ENCODE measurements at regions not wholly inside any gene's neighbourhood (a gene's known extent, or its start where the extent isn't known, plus 50 kb on each side); places are given as distances from the start of the nearest gene placed in this dataset.

DNA sequence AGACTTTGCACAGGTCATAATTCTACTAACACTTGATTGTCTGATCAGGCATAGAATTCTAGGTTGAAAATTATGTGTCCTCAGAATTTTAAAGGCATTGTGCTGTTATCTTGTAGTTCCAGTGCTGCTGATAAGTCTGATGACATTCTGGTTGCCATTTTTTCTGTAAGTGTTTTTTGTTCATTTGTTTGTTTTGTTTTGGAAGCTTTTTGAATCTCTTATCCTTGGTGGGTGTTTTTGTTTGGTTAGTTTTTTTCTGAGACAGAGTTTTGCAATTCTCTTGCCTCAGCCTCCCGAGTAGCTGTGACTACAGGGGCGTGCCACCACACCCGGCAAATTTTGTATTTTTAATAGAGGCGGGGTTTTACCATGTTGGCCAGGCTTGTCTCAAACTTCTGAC is 178.9 kb downstream of the CCDC71L start:
- H3K4me3 Mint-ChIP-seq: no peak overlapping the region
- no peak overlapping the region for H3K27ac Mint-ChIP-seq
- H3K36me3 Mint-ChIP-seq: no peaks in the 10 kb centered on the region
- DNase-seq (no peak), ATAC-seq (replicated peaks) (no peak)
- H3K4me1 Mint-ChIP-seq: peaks cover 16 to 27% of the 10 kb centered on the region in 2 donors
- no peaks in the 10 kb centered on the region for H3K9me3 Mint-ChIP-seq
- peaks cover 24 to 30% of the 10 kb centered on the region in 2 donors for H3K27me3 Mint-ChIP-seq

DNA sequence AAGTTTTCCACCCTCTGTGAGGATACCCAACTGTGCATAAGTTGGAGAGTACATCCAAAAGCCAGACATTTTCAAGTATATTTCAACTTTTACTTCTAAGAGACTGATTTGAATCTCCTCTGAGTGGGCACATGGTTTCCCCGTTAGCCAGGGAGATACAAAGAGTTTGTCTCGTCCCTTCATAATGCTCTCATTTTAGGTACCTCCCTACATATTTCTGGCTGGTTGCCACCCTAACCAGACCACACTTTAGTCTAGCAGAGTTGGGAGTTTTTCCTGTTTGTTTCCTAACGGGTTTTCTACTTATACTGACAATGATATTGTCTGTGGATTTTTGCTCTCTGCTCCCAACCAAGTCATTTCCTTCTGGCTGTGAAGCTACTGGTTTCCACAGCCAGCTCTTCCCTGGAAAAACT is 180.3 kb downstream of the CCDC71L start:
- no peak overlapping the region for H3K4me3 Mint-ChIP-seq
- no peak overlapping the region for H3K27ac Mint-ChIP-seq
- H3K36me3 Mint-ChIP-seq: no peaks in the 10 kb centered on the region

DNA sequence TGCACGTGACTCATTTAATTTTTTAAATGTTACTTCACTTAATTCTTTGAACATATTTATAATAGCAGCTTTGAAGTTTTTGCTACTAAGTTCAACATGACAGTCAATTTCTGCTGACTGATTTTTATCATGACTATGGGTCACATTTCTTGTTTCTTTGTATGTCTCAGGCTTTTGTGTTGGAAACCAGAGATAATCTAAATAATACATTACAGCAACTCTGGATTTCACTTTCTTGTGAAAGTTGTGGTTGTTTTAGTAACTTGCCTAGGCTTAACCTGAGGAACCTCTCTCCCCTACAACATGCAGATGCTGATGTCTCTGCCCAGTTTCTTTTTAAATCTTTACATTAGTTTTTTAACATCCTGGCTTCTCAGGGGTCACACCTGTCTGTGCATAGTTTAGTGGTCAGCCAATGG is 180.8 kb downstream of the CCDC71L start:
- H3K4me1 Mint-ChIP-seq: peaks cover 4 to 9% of the 10 kb centered on the region in 2 donors
- no peaks in the 10 kb centered on the region for H3K9me3 Mint-ChIP-seq
- no peak overlapping the region for H3K27ac Mint-ChIP-seq
- no peaks in the 10 kb centered on the region for H3K36me3 Mint-ChIP-seq
- H3K27me3 Mint-ChIP-seq: peaks cover 26 to 37% of the 10 kb centered on the region in 2 donors
- DNase-seq (no peak), ATAC-seq (replicated peaks) (peak; percentile 25 to 38)
- no peak overlapping the region for H3K4me3 Mint-ChIP-seq

More for the DNA sequence above, 180.3 kb downstream of the CCDC71L start:
- ATAC-seq (replicated peaks): no peak
- Mint-ChIP-seq H3K27me3 (peaks cover 24 to 32% of the 10 kb centered on the region in 2 donors), H3K9me3 (no peaks in the 10 kb centered on the region), H3K4me1 (peaks cover 9 to 13% of the 10 kb centered on the region in 2 donors)
- DNase-seq: no peak

DNA sequence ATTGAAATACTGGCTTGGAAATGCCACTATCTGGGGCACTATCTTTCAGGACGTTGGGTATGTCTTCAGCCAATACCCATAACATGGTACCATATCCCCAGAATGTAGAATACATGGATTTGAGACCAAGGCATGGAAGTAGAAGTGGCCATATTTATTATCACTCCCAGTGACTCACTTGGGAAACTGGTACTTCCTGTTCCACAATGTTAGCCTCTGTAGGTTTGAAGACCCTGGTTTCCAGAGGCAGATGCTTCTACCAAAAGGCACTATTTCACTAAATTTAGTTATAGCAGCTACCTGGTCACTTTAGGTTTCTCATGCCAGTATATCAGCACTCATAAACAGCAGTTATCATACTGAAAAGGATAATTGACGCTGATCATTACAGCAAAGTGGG is 184.2 kb downstream of the CCDC71L start:
- Mint-ChIP-seq H3K27ac (no peak overlapping the region), H3K9me3 (no peaks in the 10 kb centered on the region), H3K4me3 (no peak overlapping the region), H3K4me1 (no peaks in the 10 kb centered on the region), H3K36me3 (no peaks in the 10 kb centered on the region), H3K27me3 (peaks cover 19 to 36% of the 10 kb centered on the region in 2 donors)
- DNase-seq (no peak), ATAC-seq (replicated peaks) (no peak)

DNA sequence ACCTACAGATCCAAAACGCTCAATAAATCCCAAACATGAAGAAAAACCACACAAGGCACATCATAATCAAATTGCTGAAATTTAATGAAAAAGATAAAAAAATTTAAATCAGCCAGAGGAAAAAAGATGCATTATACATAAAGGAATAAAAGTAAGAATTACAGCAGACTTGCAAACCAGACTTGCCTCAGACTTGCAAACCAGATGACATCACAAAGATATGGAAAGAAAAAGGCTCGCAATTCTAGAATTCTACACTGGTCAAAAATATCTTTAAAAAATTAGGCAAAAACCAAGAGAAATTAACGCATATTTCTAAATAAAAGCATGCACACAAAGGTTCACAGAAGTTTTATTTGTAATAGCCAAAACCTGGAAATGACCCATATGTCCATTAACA is 188.0 kb upstream of the NAMPT start:
- Mint-ChIP-seq H3K4me1 (peaks cover 8% of the 10 kb centered on the region in 2 donors), H3K4me3 (no peak overlapping the region), H3K27me3 (peaks cover 14 to 30% of the 10 kb centered on the region in 2 donors), H3K9me3 (no peaks in the 10 kb centered on the region), H3K27ac (no peak overlapping the region), H3K36me3 (no peaks in the 10 kb centered on the region)
- ATAC-seq (replicated peaks) (no peak), DNase-seq (no peak)

DNA sequence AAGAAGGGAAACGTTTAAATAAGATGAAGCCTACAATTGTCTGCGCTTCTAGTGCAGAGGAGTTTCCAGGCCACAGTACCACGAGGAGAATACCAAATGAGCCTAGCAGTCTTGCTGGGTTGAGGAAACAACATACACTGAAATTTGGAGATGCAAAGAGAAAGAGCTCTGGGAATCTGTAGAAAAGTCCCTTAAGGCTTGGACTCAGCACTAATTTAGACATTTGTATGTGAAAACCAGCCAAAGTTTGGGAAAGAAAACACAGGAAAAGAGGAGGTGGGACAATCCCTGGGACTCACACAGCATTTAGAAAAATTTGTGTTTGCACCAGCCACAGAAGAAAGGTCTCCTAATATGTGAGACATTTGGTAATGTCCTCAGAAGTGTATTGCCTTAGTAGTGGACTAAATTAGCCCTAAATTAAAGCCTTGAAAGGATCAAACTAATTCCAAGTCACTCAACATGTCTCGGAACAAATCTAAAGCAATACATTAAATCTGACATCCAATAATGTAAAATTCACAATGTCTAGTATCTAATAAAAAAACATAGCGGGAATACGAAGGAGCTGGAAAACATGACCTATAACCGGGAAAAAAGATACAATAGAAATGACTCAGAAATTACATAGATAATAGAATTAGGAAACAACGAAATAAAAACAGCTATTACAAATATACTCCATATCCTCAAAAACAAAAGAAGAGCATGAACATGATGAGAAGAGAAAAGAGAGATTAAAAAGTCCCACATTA is 187.1 kb upstream of the NAMPT start:
- Mint-ChIP-seq H3K4me3 (no peak overlapping the region), H3K36me3 (no peaks in the 10 kb centered on the region), H3K27ac (no peak overlapping the region), H3K27me3 (peaks cover 14 to 30% of the 10 kb centered on the region in 2 donors), H3K4me1 (peaks cover 8% of the 10 kb centered on the region in 2 donors), H3K9me3 (no peaks in the 10 kb centered on the region)
- DNase-seq (no peak), ATAC-seq (replicated peaks) (no peak)

DNA sequence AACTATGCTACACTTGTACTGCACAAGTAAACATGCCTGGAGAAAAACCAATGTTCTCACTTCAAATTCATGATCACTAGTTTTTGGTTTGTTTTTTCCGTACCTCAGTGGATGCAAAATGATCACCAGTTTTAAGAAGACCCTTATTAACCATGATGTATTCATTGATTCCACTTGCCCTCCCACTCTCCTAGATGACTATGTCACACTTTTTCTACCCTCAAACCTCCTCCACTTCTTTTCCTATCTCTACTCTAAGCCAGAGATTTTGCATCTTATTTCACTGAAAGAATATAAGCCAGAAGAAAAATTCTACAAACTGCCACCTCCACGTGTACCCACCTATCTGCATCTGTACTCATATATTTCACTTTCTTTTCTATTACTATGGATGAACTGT is 186.2 kb upstream of the NAMPT start:
- ATAC-seq (replicated peaks) (no peak), DNase-seq (no peak)
- Mint-ChIP-seq H3K9me3 (no peaks in the 10 kb centered on the region), H3K27me3 (peaks cover 14 to 30% of the 10 kb centered on the region in 2 donors), H3K4me1 (peaks cover 8 to 10% of the 10 kb centered on the region in 2 donors), H3K27ac (no peak overlapping the region), H3K36me3 (no peaks in the 10 kb centered on the region), H3K4me3 (no peak overlapping the region)

DNA sequence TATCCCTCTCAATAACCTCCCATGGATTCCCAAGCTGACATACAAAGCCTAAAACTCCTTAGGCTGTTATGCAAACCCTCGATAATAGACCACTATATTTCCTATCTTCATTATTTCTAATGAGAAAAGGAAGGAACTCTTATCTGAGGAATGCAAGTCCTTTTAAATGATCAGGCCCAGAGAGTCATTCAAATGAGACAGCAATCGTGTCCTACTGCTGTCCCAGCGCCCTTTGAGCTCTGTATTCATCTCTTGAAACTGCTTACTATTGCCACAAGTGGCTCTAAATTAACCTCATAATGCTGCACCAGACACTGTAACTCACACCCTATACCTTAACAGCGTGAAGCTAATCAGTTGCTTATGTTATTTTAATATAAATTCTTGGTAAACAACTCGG is 182.1 kb upstream of the NAMPT start:
- no peak overlapping the region for H3K4me3 Mint-ChIP-seq
- H3K36me3 Mint-ChIP-seq: no peaks in the 10 kb centered on the region
- no peak for ATAC-seq (replicated peaks)
- peaks cover 7 to 13% of the 10 kb centered on the region in 2 donors for H3K27me3 Mint-ChIP-seq
- DNase-seq: no peak
- peaks cover 24 to 27% of the 10 kb centered on the region in 2 donors for H3K4me1 Mint-ChIP-seq
- H3K9me3 Mint-ChIP-seq: no peaks in the 10 kb centered on the region
- H3K27ac Mint-ChIP-seq: no peak overlapping the region

DNA sequence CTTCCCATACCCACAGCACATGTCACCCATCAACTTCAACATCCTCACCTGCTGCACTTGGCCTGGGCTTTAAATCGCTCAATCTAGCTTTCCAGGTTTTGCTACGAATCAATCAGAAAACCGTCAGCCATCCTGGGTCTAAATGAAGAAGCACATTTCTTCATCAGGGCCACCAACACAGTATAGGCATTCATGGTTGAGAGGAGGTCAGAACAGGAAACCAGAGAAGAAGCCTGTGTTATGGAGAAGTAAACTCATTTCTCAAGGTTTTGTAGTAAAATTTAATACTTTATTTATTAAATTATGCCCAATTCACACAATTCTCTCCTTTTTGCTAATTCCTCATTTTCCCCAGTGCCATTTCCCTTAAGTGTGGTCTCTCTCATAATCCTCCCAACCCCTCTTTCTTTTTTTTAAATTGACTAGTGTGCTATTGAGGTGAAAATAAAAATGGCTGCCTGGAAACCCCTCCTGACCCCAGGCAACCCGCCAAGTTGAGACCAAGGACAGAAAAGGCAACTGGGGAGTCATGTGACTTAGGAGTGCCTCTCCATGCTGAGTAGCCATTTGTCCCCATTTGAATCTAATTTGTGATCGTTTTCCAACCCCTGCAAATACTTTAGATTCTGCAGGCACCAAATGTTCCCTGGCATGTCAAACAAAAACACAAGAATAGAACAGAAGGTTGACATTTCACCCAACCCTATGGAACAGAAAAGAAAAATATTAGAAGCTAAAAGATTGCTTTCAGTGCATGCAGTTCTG is 181.1 kb upstream of the NAMPT start:
- no peak overlapping the region for H3K27ac Mint-ChIP-seq
- no peaks in the 10 kb centered on the region for H3K36me3 Mint-ChIP-seq
- ATAC-seq (replicated peaks) (peak; percentile 65 to 70), DNase-seq (no peak)
- no peaks in the 10 kb centered on the region for H3K9me3 Mint-ChIP-seq
- H3K4me3 Mint-ChIP-seq: no peak overlapping the region
- H3K4me1 Mint-ChIP-seq: peaks cover 26 to 27% of the 10 kb centered on the region in 2 donors
- H3K27me3 Mint-ChIP-seq: peaks cover 0 to 4% of the 10 kb centered on the region in 2 donors

DNA sequence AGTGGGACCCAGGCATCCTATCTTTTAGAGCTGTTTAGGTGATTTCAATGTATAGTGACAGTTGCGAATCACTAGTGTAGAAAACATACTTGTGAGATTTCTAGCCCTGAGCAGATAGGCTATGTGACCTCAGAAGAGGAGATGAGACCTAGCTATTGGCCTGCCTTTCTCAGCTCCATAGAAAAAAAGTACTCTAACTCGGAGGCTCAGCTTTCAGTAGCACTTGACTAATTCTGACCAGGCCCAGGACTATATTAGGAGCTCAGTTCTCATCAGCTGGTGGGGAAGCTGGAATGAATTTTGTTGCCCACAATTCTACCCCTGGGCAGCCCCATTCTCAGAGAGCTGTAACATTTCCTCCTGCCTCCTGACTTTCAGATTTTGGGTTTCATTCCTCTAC is 179.9 kb upstream of the NAMPT start:
- no peak for DNase-seq
- peak in 1 of 2 donors; percentile 26 for ATAC-seq (replicated peaks)
- Mint-ChIP-seq H3K27me3 (peaks cover 0 to 4% of the 10 kb centered on the region in 2 donors), H3K4me3 (no peak overlapping the region), H3K9me3 (no peaks in the 10 kb centered on the region), H3K4me1 (peaks cover 26 to 27% of the 10 kb centered on the region in 2 donors), H3K36me3 (no peaks in the 10 kb centered on the region), H3K27ac (peak overlapping the region; percentile 44)

DNA sequence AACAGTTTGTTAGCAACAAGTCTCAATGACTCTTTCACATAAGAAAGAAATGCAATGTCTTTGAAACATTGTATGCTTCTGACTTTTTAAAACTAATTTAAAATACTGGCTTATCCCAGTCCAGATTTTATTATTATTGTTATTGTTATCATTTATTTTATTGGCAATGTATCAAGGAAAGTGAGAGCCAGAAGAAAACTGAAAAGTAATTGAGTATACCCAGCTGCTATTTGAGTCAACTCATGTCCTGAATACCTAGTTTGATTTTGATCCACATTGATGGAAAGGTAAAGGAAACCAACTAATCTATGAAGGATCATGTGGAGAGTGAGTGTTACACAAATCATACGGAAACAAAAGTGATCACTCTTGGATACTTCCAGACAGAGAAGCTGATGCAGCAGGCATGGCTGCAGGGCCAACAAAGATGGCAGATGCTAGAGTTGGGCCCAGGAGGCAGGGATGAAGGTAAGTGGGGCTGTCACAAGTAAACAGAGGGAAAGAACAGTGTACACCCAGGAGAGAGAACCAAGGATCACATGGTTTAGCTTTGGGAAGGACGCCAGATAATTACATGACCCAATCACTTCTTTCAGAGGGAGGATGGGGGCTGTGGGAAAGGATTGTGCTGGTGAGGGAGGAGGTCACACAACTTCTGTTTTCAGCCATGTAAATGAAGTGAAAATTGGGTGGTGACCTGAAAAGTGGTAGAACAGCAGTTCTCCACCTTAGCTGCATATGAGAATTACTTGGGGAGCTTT is 179.2 kb upstream of the NAMPT start:
- ATAC-seq (replicated peaks) (no peak), DNase-seq (no peak)
- Mint-ChIP-seq H3K27ac (no peak overlapping the region), H3K27me3 (peaks cover 0 to 2% of the 10 kb centered on the region in 2 donors), H3K9me3 (no peaks in the 10 kb centered on the region), H3K4me1 (peaks cover 23% of the 10 kb centered on the region in 2 donors), H3K4me3 (no peak overlapping the region), H3K36me3 (no peaks in the 10 kb centered on the region)

DNA sequence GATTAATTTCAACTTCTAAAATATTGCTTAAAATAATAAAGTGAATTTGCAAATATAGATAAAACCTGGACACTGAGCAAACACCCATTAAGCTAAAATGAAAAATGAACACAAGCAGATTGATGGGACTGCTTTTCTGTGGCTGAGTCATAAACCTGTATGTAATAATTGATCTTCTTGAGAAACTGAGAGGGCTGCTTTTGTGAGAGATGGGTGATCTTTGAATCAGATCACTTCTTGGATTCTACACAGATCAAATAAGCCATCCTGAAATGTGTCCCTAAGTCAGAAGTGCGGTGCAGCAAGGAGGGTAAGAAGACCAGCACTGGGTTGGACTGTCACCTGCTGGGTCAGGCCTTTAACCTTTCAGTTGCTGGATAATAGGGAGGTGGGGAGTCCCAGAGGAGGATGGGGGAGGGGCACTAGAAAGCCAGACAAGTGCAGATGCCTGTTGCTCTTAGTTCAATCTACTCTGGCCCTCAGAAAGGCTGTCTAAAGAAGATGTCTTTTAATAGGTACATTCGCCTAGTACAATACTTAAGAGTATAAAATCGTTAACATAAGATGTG is 178.2 kb upstream of the NAMPT start:
- Mint-ChIP-seq H3K4me1 (peaks cover 20% of the 10 kb centered on the region in 2 donors), H3K27me3 (no peaks in the 10 kb centered on the region), H3K36me3 (peaks cover 0 to 5% of the 10 kb centered on the region in 2 donors), H3K27ac (no peak overlapping the region), H3K9me3 (peaks cover 5 to 6% of the 10 kb centered on the region in 2 donors), H3K4me3 (no peak overlapping the region)
- DNase-seq (no peak), ATAC-seq (replicated peaks) (no peak)

DNA sequence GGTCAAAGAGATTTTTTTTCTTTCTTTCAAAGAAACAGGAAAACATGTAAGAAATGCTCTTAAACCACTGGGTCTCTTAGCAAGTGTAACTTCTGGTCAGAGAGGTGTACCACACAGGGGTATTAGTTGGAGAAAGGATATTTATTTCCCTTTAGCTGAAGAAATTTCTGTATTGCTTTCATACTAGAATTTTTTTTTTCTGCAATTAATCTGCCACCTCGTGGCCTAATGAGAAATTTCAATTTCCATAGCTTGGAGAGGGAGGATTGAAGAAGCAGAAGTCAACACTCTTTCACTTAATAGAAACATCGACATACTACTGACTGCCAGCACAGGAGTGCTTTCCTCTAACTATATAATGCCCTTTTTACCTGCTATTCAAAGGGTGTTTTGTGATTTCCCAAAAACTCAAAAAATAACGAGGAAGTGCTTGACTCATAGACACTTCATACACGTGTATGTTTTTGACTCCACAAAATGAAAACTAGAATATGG is 177.6 kb upstream of the NAMPT start:
- Mint-ChIP-seq H3K27me3 (no peaks in the 10 kb centered on the region), H3K27ac (no peak overlapping the region), H3K4me3 (no peak overlapping the region), H3K4me1 (peaks cover 20% of the 10 kb centered on the region in 2 donors), H3K36me3 (peaks cover 0 to 5% of the 10 kb centered on the region in 2 donors), H3K9me3 (peaks cover 5 to 6% of the 10 kb centered on the region in 2 donors)
- DNase-seq: peak; percentile 30
- peak; percentile 68 to 72 for ATAC-seq (replicated peaks)

DNA sequence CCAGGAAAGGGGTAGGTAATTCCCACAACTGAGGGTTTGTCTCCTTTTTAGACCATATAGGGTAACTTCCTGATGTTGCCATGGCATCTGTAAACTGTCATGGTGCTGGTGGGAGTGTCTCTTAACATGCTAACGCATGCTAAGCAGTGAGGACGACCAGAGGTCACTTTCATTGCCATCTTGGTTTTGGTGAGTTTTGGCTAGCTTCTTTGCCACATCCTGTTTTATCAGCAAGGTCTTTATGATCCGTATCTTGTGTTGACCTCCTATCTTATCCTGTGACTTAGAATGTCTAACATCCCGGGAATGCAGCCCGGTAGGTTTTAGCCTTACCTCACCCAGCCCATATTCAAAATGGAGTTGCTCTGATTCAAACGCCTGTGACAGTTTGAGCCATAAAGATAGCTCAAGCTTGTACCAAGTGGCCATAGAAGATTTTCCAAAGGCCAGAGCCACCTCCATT is 176.0 kb upstream of the NAMPT start:
- DNase-seq (no peak), ATAC-seq (replicated peaks) (no peak)
- Mint-ChIP-seq H3K4me1 (peaks cover 15 to 20% of the 10 kb centered on the region in 2 donors), H3K4me3 (no peak overlapping the region), H3K9me3 (peaks cover 5 to 6% of the 10 kb centered on the region in 2 donors), H3K27me3 (peaks cover 0 to 2% of the 10 kb centered on the region in 2 donors), H3K36me3 (peaks cover 0 to 5% of the 10 kb centered on the region in 2 donors), H3K27ac (no peak overlapping the region)
